BJ (cell line): ENCODE measurements at regions not wholly inside any gene's neighbourhood (a gene's known extent, or its start where the extent isn't known, plus 50 kb on each side); places are given as distances from the start of the nearest gene placed in this dataset.

Experiments used
- CTCF ChIA-PET: fragments of 350-600 bp; formaldehyde crosslinking; extraction: SDS; loops from one replicate; lab custom pipeline; 2021; ENCODE audit warnings: antibody characterized with exemption, inconsistent platforms; lab: Yijun Ruan, JAX
- POLR2A ChIA-PET: fragments of 300-600 bp; sonication (Branson Sonifier 250); formaldehyde crosslinking; extraction: SDS; loops from one replicate; lab custom pipeline; 2021; ENCODE audit warnings: antibody characterized with exemption; lab: Charles Lee
- DNase-seq: peaks from one replicate; pipeline ENCODE4 v3.0.0-alpha.2; 2011; ENCODE audit warnings: low read depth
- H3K27me3 ChIP-seq: 2 replicates; pipeline ENCODE4 v1.6.0; 2011; ENCODE audit warnings: low read length; ENCODE audit not compliant: control insufficient read depth, insufficient read depth
- H3K36me3 ChIP-seq: 2 replicates; pipeline ENCODE4 v1.5.1; 2011; ENCODE audit warnings: low read length; ENCODE audit not compliant: control insufficient read depth, insufficient read depth
- H3K4me3 ChIP-seq: 2 replicates; pipeline ENCODE4 v1.5.1; 2011; ENCODE audit warnings: low read depth, mild to moderate bottlenecking, control low read depth, low read length
- CTCF ChIP-seq: IDR thresholded peaks from 2 replicates; pipeline ENCODE4 v1.5.1; 2011; ENCODE audit warnings: low read depth, mild to moderate bottlenecking, control low read depth, inconsistent platforms, low read length, moderate library complexity; ENCODE audit not compliant: insufficient read depth

- CTCF ChIA-PET, result interaction anchor here (2.0 kb wide), 1 partner anchor 13 kb away, joined by 8 read pairs; no protein-coding TSS in a partner anchor
- peaks cover 5% of the 10 kb centered on the region for H3K27me3 ChIP-seq
- no peak for TF ChIP-seq CTCF
- H3K36me3 ChIP-seq, result no peaks in the 10 kb centered on the region
- POLR2A ChIA-PET, result no interaction called here
- H3K4me3 ChIP-seq, result no peak overlapping the region
- DNase-seq, result no peak
Observed at GRCh38 chr2:240246173-240246820, 105.8 kb upstream of the OTOS start.

- no peak for DNase-seq
Observed at GRCh38 chr2:240247241-240247867, 106.9 kb upstream of the OTOS start.

GRCh38 chr2:240247868-240248720 lies 107.6 kb upstream of the OTOS start:
- ChIA-PET POLR2A (no interaction called here), CTCF (interaction anchor here (0.7 kb wide), 1 partner anchor 185 kb away, joined by 3 read pairs; no protein-coding TSS in a partner anchor)
- Histone ChIP-seq H3K27me3 (peaks cover 5% of the 10 kb centered on the region), H3K36me3 (no peaks in the 10 kb centered on the region), H3K4me3 (no peak overlapping the region)
- TF ChIP-seq CTCF, result no peak
- DNase-seq, result no peak

More at GRCh38 chr2:240247241-240247867, 106.9 kb upstream of the OTOS start:
- Histone ChIP-seq H3K27me3 (peaks cover 5% of the 10 kb centered on the region), H3K4me3 (no peak overlapping the region), H3K36me3 (no peaks in the 10 kb centered on the region)
- TF ChIP-seq CTCF, result no peak
- ChIA-PET CTCF (interaction anchor here (0.6 to 0.9 kb wide), 2 partner anchors 152 to 189 kb away, joined by 3 to 4 read pairs; no protein-coding TSS in a partner anchor), POLR2A (no interaction called here)

GRCh38 chr2:240248721-240249422 lies 108.4 kb upstream of the OTOS start:
- no peak for TF ChIP-seq CTCF
- ChIA-PET POLR2A (no interaction called here), CTCF (interaction anchor here (0.7 kb wide), 1 partner anchor 185 kb away, joined by 3 read pairs; no protein-coding TSS in a partner anchor)
- H3K27me3 ChIP-seq, result peaks cover 5% of the 10 kb centered on the region
- H3K36me3 ChIP-seq, result no peaks in the 10 kb centered on the region
- no peak for DNase-seq
- no peak overlapping the region for H3K4me3 ChIP-seq
